HL-60 (cell line): ENCODE measurements at regions not wholly inside any gene's neighbourhood (a gene's known extent, or its start where the extent isn't known, plus 50 kb on each side); places are given as distances from the start of the nearest gene placed in this dataset.

Experiments used
- DNase-seq, 2 experiments: peaks; one replicate each; pipeline ENCODE4 v3.0.0-alpha.2; 2010 to 2020; ENCODE audit warnings: low read depth in 1 of 2, low spot score in 1 of 2
- H3K27ac ChIP-seq: fragments of 250-450 bp; sonication (Bioruptor Pico); replicated peaks from 2 replicates; pipeline ENCODE4 v1.5.1; 2020; ENCODE audit warnings: mild to moderate bottlenecking, moderate library complexity
- H3K27me3 ChIP-seq: fragments of 250-450 bp; sonication (Bioruptor Pico); 2 replicates; pipeline ENCODE4 v1.5.1; 2021; ENCODE audit warnings: mild to moderate bottlenecking, moderate library complexity; ENCODE audit not compliant: insufficient read depth, poor library complexity, severe bottlenecking
- H3K4me3 ChIP-seq: replicated peaks from 2 replicates; pipeline ENCODE4 v1.5.1; 2011; ENCODE audit warnings: mild to moderate bottlenecking, control low read depth, low read length; ENCODE audit not compliant: insufficient read depth
- GABPA ChIP-seq: IDR thresholded peaks from 2 replicates; pipeline ENCODE4 v1.6.1; 2012; ENCODE audit warnings: low read depth
- POLR2AphosphoS5 ChIP-seq: IDR thresholded peaks from 2 replicates; pipeline ENCODE4 v1.6.1; 2012; ENCODE audit warnings: low read depth
- REST ChIP-seq: IDR thresholded peaks from 2 replicates; pipeline ENCODE4 v1.6.1; 2012; ENCODE audit warnings: low read depth; ENCODE audit not compliant: insufficient replicate concordance
- SPI1 ChIP-seq: IDR thresholded peaks from 2 replicates; pipeline ENCODE4 v1.6.1; 2012; ENCODE audit warnings: low read depth, mild to moderate bottlenecking, borderline replicate concordance
- TF ChIP-seq, protein P1 (sequence below): IDR thresholded peaks from one replicate; pipeline ENCODE4 v1.5.1; 2011; ENCODE audit warnings: low read length, control low read depth, inconsistent platforms; ENCODE audit not compliant: insufficient read depth

- no peak overlapping the region for H3K4me3 ChIP-seq
- no peak overlapping the region for H3K27ac ChIP-seq
- TF ChIP-seq GABPA (no peak), POLR2AphosphoS5 (no peak), REST (no peak)
- TF ChIP-seq, protein P1, sequence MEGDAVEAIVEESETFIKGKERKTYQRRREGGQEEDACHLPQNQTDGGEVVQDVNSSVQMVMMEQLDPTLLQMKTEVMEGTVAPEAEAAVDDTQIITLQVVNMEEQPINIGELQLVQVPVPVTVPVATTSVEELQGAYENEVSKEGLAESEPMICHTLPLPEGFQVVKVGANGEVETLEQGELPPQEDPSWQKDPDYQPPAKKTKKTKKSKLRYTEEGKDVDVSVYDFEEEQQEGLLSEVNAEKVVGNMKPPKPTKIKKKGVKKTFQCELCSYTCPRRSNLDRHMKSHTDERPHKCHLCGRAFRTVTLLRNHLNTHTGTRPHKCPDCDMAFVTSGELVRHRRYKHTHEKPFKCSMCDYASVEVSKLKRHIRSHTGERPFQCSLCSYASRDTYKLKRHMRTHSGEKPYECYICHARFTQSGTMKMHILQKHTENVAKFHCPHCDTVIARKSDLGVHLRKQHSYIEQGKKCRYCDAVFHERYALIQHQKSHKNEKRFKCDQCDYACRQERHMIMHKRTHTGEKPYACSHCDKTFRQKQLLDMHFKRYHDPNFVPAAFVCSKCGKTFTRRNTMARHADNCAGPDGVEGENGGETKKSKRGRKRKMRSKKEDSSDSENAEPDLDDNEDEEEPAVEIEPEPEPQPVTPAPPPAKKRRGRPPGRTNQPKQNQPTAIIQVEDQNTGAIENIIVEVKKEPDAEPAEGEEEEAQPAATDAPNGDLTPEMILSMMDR, result no peak
- H3K27me3 ChIP-seq, result peaks cover 1% of the 10 kb centered on the region
- no peak for DNase-seq
These were observed 76.7 kb downstream of the RBFOX3 start for GRCh38 chr17:79534111-79534510.

GRCh38 chr17:79533116-79533515 is 77.7 kb downstream of the RBFOX3 start:
- no peak for DNase-seq
- Histone ChIP-seq H3K27me3 (peaks cover 3% of the 10 kb centered on the region), H3K27ac (no peak overlapping the region), H3K4me3 (no peak overlapping the region)
- TF ChIP-seq GABPA (no peak), SPI1 (no peak), POLR2AphosphoS5 (no peak), REST (no peak)
- TF ChIP-seq, protein P1, result no peak

GRCh38 chr17:79532107-79532790 is 78.6 kb downstream of the RBFOX3 start:
- peaks cover 3% of the 10 kb centered on the region for H3K27me3 ChIP-seq
- H3K27ac ChIP-seq, result no peak overlapping the region
- no peak for DNase-seq
- no peak overlapping the region for H3K4me3 ChIP-seq
- TF ChIP-seq GABPA, result no peak
- TF ChIP-seq, protein P1, result no peak
- no peak for TF ChIP-seq POLR2AphosphoS5
- TF ChIP-seq SPI1, result no peak
- TF ChIP-seq REST, result no peak
